Neural progenitor cell (in vitro differentiated cells): ENCODE measurements at regions not wholly inside any gene's neighbourhood (a gene's known extent, or its start where the extent isn't known, plus 50 kb on each side); places are given as distances from the start of the nearest gene placed in this dataset.

Source experiments
- DNase-seq: peaks from one replicate; pipeline ENCODE4 v3.0.0-alpha.2; 2016; ENCODE audit warnings: low spot score
- H2AFZ ChIP-seq: fragments of 200-600 bp; sonication (generic); replicated peaks from 2 replicates; pipeline ENCODE4 v1.6.1; 2016; ENCODE audit warnings: antibody characterized with exemption
- H3F3A ChIP-seq: fragments of 200-600 bp; sonication (generic); 2 replicates; pipeline ENCODE4 v1.6.1; 2016; ENCODE audit warnings: antibody characterized with exemption, low read depth
- H3K27ac ChIP-seq: fragments of 200-600 bp; sonication (generic); 2 replicates; pipeline ENCODE4 v1.5.1; 2016; ENCODE audit warnings: mild to moderate bottlenecking
- H3K27me3 ChIP-seq: fragments of 200-600 bp; sonication (generic); 2 replicates; pipeline ENCODE4 v1.6.1; 2016; ENCODE audit warnings: mild to moderate bottlenecking, moderate library complexity
- H3K36me3 ChIP-seq: fragments of 200-600 bp; sonication (generic); 2 replicates; pipeline ENCODE4 v1.5.1; 2016
- H3K4me1 ChIP-seq: fragments of 200-600 bp; sonication (generic); 2 replicates; pipeline ENCODE4 v1.6.1; 2016; ENCODE audit warnings: mixed run types
- H3K4me2 ChIP-seq: fragments of 200-600 bp; sonication (generic); 2 replicates; pipeline ENCODE4 v1.6.1; 2016
- H3K4me3 ChIP-seq: fragments of 200-600 bp; sonication (generic); 2 replicates; pipeline ENCODE4 v1.5.1; 2016
- H3K79me2 ChIP-seq: fragments of 200-600 bp; sonication (generic); 2 replicates; pipeline ENCODE4 v1.6.1; 2016; ENCODE audit warnings: low read depth
- H3K9ac ChIP-seq: fragments of 200-600 bp; sonication (generic); 2 replicates; pipeline ENCODE4 v1.6.1; 2016
- H3K9me3 ChIP-seq: fragments of 200-600 bp; sonication (generic); 2 replicates; pipeline ENCODE4 v1.5.1; 2016; ENCODE audit warnings: low read depth
- H4K20me1 ChIP-seq: fragments of 200-600 bp; sonication (generic); 2 replicates; pipeline ENCODE4 v1.6.1; 2016; ENCODE audit warnings: low read depth
- H3K27ac Mint-ChIP-seq: 3 replicates; pipeline ENCODE4 v1.8.0; 2021; ENCODE audit warnings: mixed read lengths
- H3K27me3 Mint-ChIP-seq: 2 replicates; pipeline ENCODE4 v1.8.0; 2022; ENCODE audit warnings: low read depth, mild to moderate bottlenecking, inconsistent platforms, moderate library complexity, mixed read lengths; ENCODE audit not compliant: insufficient read depth
- H3K36me3 Mint-ChIP-seq: 3 replicates; pipeline ENCODE4 v1.8.0; 2021; ENCODE audit warnings: mixed read lengths
- H3K4me1 Mint-ChIP-seq: 3 replicates; pipeline ENCODE4 v1.8.0; 2021; ENCODE audit warnings: mixed read lengths
- H3K4me3 Mint-ChIP-seq: 3 replicates; pipeline ENCODE4 v1.8.0; 2021; ENCODE audit warnings: mild to moderate bottlenecking, moderate library complexity, mixed read lengths
- H3K9me3 Mint-ChIP-seq: 3 replicates; pipeline ENCODE4 v1.8.0; 2020; ENCODE audit warnings: mixed read lengths
- CTCF ChIP-seq: fragments of 200-600 bp; sonication (generic); IDR thresholded peaks from 2 replicates; pipeline ENCODE4 v1.5.1; 2017; ENCODE audit warnings: antibody characterized with exemption, mild to moderate bottlenecking
- EZH2 ChIP-seq: fragments of 200-600 bp; sonication (generic); IDR thresholded peaks from 2 replicates; pipeline ENCODE4 v1.6.1; 2017; ENCODE audit warnings: antibody characterized with exemption, mild to moderate bottlenecking, moderate library complexity
- EZH2phosphoT487 ChIP-seq: fragments of 200-600 bp; sonication (generic); IDR thresholded peaks from 2 replicates; pipeline ENCODE4 v1.6.1; 2017; ENCODE audit warnings: antibody characterized with exemption

- H3K4me3 ChIP-seq: no peak overlapping the region
- H4K20me1 ChIP-seq: no peaks in the 10 kb centered on the region
- Mint-ChIP-seq H3K27ac (no peak overlapping the region), H3K36me3 (no peaks in the 10 kb centered on the region), H3K9me3 (no peaks in the 10 kb centered on the region), H3K4me1 (peaks cover 6% of the 10 kb centered on the region), H3K27me3 (no peaks in the 10 kb centered on the region), H3K4me3 (no peak overlapping the region)
- no peak overlapping the region for H2AFZ ChIP-seq
- no peaks in the 10 kb centered on the region for H3K27me3 ChIP-seq
- no peaks in the 10 kb centered on the region for H3K36me3 ChIP-seq
- TF ChIP-seq EZH2 (no peak), CTCF (no peak), EZH2phosphoT487 (no peak)
- no peak overlapping the region for H3K9ac ChIP-seq
- no peaks in the 10 kb centered on the region for H3F3A ChIP-seq
- no peaks in the 10 kb centered on the region for H3K9me3 ChIP-seq
- no peak overlapping the region for H3K4me2 ChIP-seq
- no peak for DNase-seq
- H3K4me1 ChIP-seq: no peaks in the 10 kb centered on the region
- H3K79me2 ChIP-seq: no peaks in the 10 kb centered on the region
- H3K27ac ChIP-seq: no peak overlapping the region
These were observed 243.6 kb upstream of the SLC39A10 start for GRCh38 chr2:195413422-195413821.

- Histone ChIP-seq H3K27me3 (no peaks in the 10 kb centered on the region), H3K79me2 (no peaks in the 10 kb centered on the region), H3K27ac (no peak overlapping the region), H3K36me3 (no peaks in the 10 kb centered on the region), H2AFZ (no peak overlapping the region), H3K4me1 (no peaks in the 10 kb centered on the region), H3F3A (no peaks in the 10 kb centered on the region), H3K9ac (no peak overlapping the region), H4K20me1 (no peaks in the 10 kb centered on the region), H3K9me3 (no peaks in the 10 kb centered on the region), H3K4me3 (no peak overlapping the region), H3K4me2 (no peak overlapping the region)
- TF ChIP-seq EZH2: no peak
- no peak for TF ChIP-seq EZH2phosphoT487
- no peak for TF ChIP-seq CTCF
- H3K4me1 Mint-ChIP-seq: peaks cover 6% of the 10 kb centered on the region
- no peaks in the 10 kb centered on the region for H3K36me3 Mint-ChIP-seq
- H3K9me3 Mint-ChIP-seq: no peaks in the 10 kb centered on the region
- H3K27ac Mint-ChIP-seq: no peak overlapping the region
- no peak for DNase-seq
- no peaks in the 10 kb centered on the region for H3K27me3 Mint-ChIP-seq
- H3K4me3 Mint-ChIP-seq: no peak overlapping the region
These were observed 245.8 kb upstream of the SLC39A10 start for GRCh38 chr2:195411219-195411687.

- H3K27ac ChIP-seq: no peak overlapping the region
- no peaks in the 10 kb centered on the region for H4K20me1 ChIP-seq
- no peak for DNase-seq
- Mint-ChIP-seq H3K4me1 (peaks cover 6% of the 10 kb centered on the region), H3K4me3 (no peak overlapping the region), H3K9me3 (no peaks in the 10 kb centered on the region), H3K27me3 (no peaks in the 10 kb centered on the region), H3K27ac (no peak overlapping the region), H3K36me3 (no peaks in the 10 kb centered on the region)
- H3K4me1 ChIP-seq: no peaks in the 10 kb centered on the region
- H3K4me2 ChIP-seq: no peak overlapping the region
- no peaks in the 10 kb centered on the region for H3K9me3 ChIP-seq
- no peak overlapping the region for H3K4me3 ChIP-seq
- H3K36me3 ChIP-seq: no peaks in the 10 kb centered on the region
- H2AFZ ChIP-seq: no peak overlapping the region
- no peaks in the 10 kb centered on the region for H3K27me3 ChIP-seq
- H3F3A ChIP-seq: no peaks in the 10 kb centered on the region
- H3K79me2 ChIP-seq: no peaks in the 10 kb centered on the region
- no peak overlapping the region for H3K9ac ChIP-seq
- TF ChIP-seq CTCF (no peak), EZH2phosphoT487 (no peak), EZH2 (no peak)
These were observed 246.9 kb upstream of the SLC39A10 start for GRCh38 chr2:195410074-195410671.
